K562 (cell line): ENCODE measurements at regions not wholly inside any gene's neighbourhood (a gene's known extent, or its start where the extent isn't known, plus 50 kb on each side); places are given as distances from the start of the nearest gene placed in this dataset.
A peak's percentile ranks its signal among the peaks of the same experiment; 100 is the strongest.

Experiments used
- ATAC-seq: fragments of 200-7000 bp; cut with Tn5 transposase; 3 replicates; pipeline ENCODE4 v1.9.1; 2020; ENCODE audit warnings: moderate library complexity
- BruUV-seq: library from RNA; stranded (reverse); fragments of 400-500 nt; replicated peaks from 2 replicates; lab custom pipeline; 2021; lab: Mats Ljungman, UMichigan
- CTCF ChIA-PET: fragments of 300-600 bp; formaldehyde crosslinking; extraction: SDS; loops from one replicate; lab custom pipeline; 2021; ENCODE audit warnings: low intra/inter-chr PET ratio; lab: Yijun Ruan, JAX
- POLR2A ChIA-PET: fragments of 300-600, 350-650 bp; sonication (Branson Sonifier 250); formaldehyde crosslinking; extraction: SDS; loops from one replicate; lab custom pipeline; 2021; ENCODE audit warnings: antibody characterized with exemption, inconsistent platforms; lab: Yijun Ruan, JAX
- DNase-seq, 4 experiments: peaks; one replicate each; pipeline versions ENCODE4 v3.0.0 to v3.0.0-alpha.2; 2011 to 2018; ENCODE audit warnings: low spot score in 3 of 4, mixed read lengths in 3 of 4; ENCODE audit errors: extremely low read depth in 1 of 4
- FAIRE-seq: peaks from 2 replicates; lab custom pipeline; 2011; peaks lifted over from hg19 to GRCh38; lab: Jason Lieb, UNC
- H2AFZ ChIP-seq: 2 replicates; pipeline ENCODE4 v1.6.0; 2011; ENCODE audit warnings: low read depth, low read length, control low read depth, inconsistent platforms
- H3K27ac ChIP-seq: fragments of 200-600 bp; 3 replicates; pipeline ENCODE4 v1.8.0; 2011; ENCODE audit warnings: low read depth, mild to moderate bottlenecking, control low read depth, inconsistent platforms, low read length, moderate library complexity, mixed read lengths; ENCODE audit errors: extremely low read depth
- H3K27me3 ChIP-seq, 2 experiments: fragments of 300-600 bp in 1 of 2; 2 replicates in 1 of 2; 3 replicates in 1 of 2; pipeline versions ENCODE4 v1.6.0 to v1.8.0; 2011; ENCODE audit warnings: inconsistent platforms in 2 of 2, low read length in 2 of 2, mild to moderate bottlenecking in 1 of 2, mixed read lengths in 1 of 2, moderate library complexity in 1 of 2; ENCODE audit not compliant: control insufficient read depth in 2 of 2, insufficient read depth in 2 of 2
- H3K36me3 ChIP-seq: fragments of 300-600 bp; 3 replicates; pipeline ENCODE4 v1.8.0; 2011; ENCODE audit warnings: mild to moderate bottlenecking, low read length, inconsistent platforms; ENCODE audit not compliant: control insufficient read depth, insufficient read depth
- H3K4me1 ChIP-seq, 2 experiments: fragments of 200-600 bp in 1 of 2; replicated peaks in 1 of 2; 2 replicates in 1 of 2; 3 replicates in 1 of 2; pipeline versions ENCODE4 v1.5.1 to v1.8.0; 2011; ENCODE audit warnings: inconsistent platforms in 2 of 2, low read length in 2 of 2, mild to moderate bottlenecking in 1 of 2, mixed read lengths in 1 of 2, moderate library complexity in 1 of 2; ENCODE audit not compliant: control insufficient read depth in 2 of 2, insufficient read depth in 2 of 2
- H3K4me2 ChIP-seq: 2 replicates; pipeline ENCODE4 v1.6.1; 2011; ENCODE audit warnings: low read length, control low read depth, inconsistent platforms, mixed read lengths; ENCODE audit not compliant: insufficient read depth
- H3K4me3 ChIP-seq: fragments of 200-600 bp; sonication (generic), shearing (Covaris generic); 2 replicates; pipeline ENCODE4 v1.5.1; 2016; ENCODE audit warnings: control low read depth, inconsistent platforms
- H3K79me2 ChIP-seq: fragments of 200-600 bp; 3 replicates; pipeline ENCODE4 v1.8.0; 2011; ENCODE audit warnings: low read length, inconsistent platforms; ENCODE audit not compliant: control insufficient read depth, insufficient read depth
- H3K9ac ChIP-seq, 2 experiments: 2 replicates each; pipeline versions ENCODE4 v1.6.0 to v1.6.1; 2011; ENCODE audit warnings: low read depth in 2 of 2, low read length in 2 of 2, control low read depth in 1 of 2, inconsistent platforms in 1 of 2, mild to moderate bottlenecking in 1 of 2, mixed read lengths in 1 of 2; ENCODE audit not compliant: insufficient read depth in 1 of 2
- H3K9me1 ChIP-seq: one replicate; pipeline ENCODE4 v1.6.0; 2011; ENCODE audit warnings: inconsistent platforms, mild to moderate bottlenecking, low read length, moderate library complexity; ENCODE audit not compliant: control insufficient read depth, insufficient read depth
- H3K9me3 ChIP-seq: replicated peaks from 2 replicates; pipeline ENCODE4 v1.5.1; 2011; ENCODE audit warnings: low read depth, low read length, inconsistent platforms; ENCODE audit not compliant: control insufficient read depth, insufficient read depth
- H4K20me1 ChIP-seq: replicated peaks from 2 replicates; pipeline ENCODE4 v1.6.1; 2011; ENCODE audit warnings: low read length, inconsistent platforms, mixed read lengths; ENCODE audit not compliant: control insufficient read depth, insufficient read depth
- ETS2 ChIP-seq: IDR thresholded peaks from 2 replicates; pipeline ENCODE4 v1.6.1; 2016; ENCODE audit warnings: borderline replicate concordance, missing genetic modification characterization, mild to moderate bottlenecking, moderate library complexity, missing compliant biosample characterization; ENCODE audit not compliant: poor library complexity, severe bottlenecking
- PHF8 ChIP-seq: fragments of 200-600 bp; sonication (generic); IDR thresholded peaks from 2 replicates; pipeline ENCODE4 v1.6.1; 2012; ENCODE audit warnings: mixed run types, mild to moderate bottlenecking, inconsistent platforms, low read length, moderate library complexity, borderline replicate concordance
- SIX5 ChIP-seq, 2 experiments: IDR thresholded peaks; 2 replicates each; pipeline ENCODE4 v1.6.1; 2011; ENCODE audit warnings: low read length in 2 of 2, borderline replicate concordance in 1 of 2, low read depth in 1 of 2, mild to moderate bottlenecking in 1 of 2, moderate library complexity in 1 of 2; ENCODE audit not compliant: insufficient read depth in 1 of 2
- SMAD1 ChIP-seq: fragments of 150-350 bp; IDR thresholded peaks from 2 replicates; pipeline ENCODE4 v1.6.1; 2014; ENCODE audit warnings: low read length, low read depth; ENCODE audit not compliant: partially characterized antibody
- ZBTB11 ChIP-seq, 3 experiments: fragments of 200-800 bp in 1 of 3; fragments of 250-450 bp in 1 of 3; fragments of 450-650 bp in 1 of 3; sonication (Bioruptor Pico) in 1 of 3; sonication (Bioruptor generic) in 1 of 3; formaldehyde crosslinking in 1 of 3; IDR thresholded peaks; 2 replicates each; pipeline versions ENCODE4 v1.6.1 to v1.8.0; 2016 to 2022; ENCODE audit warnings: mild to moderate bottlenecking in 2 of 3, missing genetic modification characterization in 2 of 3, missing compliant biosample characterization in 1 of 3, moderate library complexity in 1 of 3
- ZFP1 ChIP-seq: fragments of 450-650 bp; formaldehyde crosslinking; IDR thresholded peaks from 2 replicates; pipeline ENCODE4 v1.4.0; 2020; ENCODE audit warnings: mild to moderate bottlenecking, mixed read lengths
- WGBS: fragments of 100-300 bp; shearing (Covaris generic); methylation state at CpG from one replicate; pipeline ENCODE4 v1.1.6; 2016; ENCODE audit warnings: low coverage, mixed read lengths; ENCODE audit not compliant: insufficient coverage; ENCODE audit errors: missing lambda C conversion rate; 5-methylcytosine and 5-hydroxymethylcytosine counted together
- in situ Hi-C: fragments of 300-500 bp; cut with MboI; formaldehyde crosslinking; loops from 4 replicates; pipeline ENCODE4 v1.15.0; 2018; ENCODE audit warnings: inconsistent platforms, mixed read lengths
- intact Hi-C: fragments of 100-400 bp; cut with micrococcal nuclease; formaldehyde crosslinking; loops from 2 replicates; pipeline ENCODE4 v1.14.2; 2022
- TF ChIP-seq, protein P1 (sequence below): fragments of 450-650 bp; IDR thresholded peaks from 2 replicates; pipeline ENCODE4 v1.6.1; 2018; ENCODE audit not compliant: partially characterized antibody

DNA sequence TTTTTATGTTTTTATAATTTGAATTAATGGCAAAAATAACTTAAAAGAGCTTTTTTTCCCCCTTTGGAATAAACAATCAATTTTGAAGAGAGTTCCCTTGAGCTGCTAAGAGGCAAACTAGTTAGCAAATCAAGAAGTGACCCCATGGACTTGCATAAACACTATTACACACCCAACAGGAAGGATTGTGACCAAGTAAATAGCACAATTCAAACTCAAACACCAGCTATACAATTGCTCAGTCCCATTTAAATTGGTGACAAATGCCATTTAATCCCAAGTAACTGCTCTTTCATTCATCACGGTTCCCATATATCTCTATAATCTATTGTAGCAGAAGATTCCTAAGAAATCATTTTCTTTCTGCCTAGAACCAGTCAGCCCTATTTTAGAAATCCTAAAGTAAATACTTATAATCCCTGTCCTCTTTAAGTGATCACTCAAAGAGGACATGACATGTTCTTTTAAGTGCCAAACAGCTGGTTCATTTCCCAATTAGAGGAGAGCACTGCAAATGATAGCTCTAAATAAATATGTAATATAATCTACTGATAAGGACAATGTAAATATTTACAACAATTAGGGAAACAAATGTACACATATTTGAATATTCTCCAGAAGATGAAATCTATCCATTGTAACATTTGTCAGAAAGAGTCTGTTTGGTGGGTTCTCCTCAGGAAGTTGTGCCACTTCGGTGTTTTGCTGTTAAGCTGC lies 137.8 kb upstream of the ADAMTS9 start (continued):
- TF ChIP-seq, protein P1, sequence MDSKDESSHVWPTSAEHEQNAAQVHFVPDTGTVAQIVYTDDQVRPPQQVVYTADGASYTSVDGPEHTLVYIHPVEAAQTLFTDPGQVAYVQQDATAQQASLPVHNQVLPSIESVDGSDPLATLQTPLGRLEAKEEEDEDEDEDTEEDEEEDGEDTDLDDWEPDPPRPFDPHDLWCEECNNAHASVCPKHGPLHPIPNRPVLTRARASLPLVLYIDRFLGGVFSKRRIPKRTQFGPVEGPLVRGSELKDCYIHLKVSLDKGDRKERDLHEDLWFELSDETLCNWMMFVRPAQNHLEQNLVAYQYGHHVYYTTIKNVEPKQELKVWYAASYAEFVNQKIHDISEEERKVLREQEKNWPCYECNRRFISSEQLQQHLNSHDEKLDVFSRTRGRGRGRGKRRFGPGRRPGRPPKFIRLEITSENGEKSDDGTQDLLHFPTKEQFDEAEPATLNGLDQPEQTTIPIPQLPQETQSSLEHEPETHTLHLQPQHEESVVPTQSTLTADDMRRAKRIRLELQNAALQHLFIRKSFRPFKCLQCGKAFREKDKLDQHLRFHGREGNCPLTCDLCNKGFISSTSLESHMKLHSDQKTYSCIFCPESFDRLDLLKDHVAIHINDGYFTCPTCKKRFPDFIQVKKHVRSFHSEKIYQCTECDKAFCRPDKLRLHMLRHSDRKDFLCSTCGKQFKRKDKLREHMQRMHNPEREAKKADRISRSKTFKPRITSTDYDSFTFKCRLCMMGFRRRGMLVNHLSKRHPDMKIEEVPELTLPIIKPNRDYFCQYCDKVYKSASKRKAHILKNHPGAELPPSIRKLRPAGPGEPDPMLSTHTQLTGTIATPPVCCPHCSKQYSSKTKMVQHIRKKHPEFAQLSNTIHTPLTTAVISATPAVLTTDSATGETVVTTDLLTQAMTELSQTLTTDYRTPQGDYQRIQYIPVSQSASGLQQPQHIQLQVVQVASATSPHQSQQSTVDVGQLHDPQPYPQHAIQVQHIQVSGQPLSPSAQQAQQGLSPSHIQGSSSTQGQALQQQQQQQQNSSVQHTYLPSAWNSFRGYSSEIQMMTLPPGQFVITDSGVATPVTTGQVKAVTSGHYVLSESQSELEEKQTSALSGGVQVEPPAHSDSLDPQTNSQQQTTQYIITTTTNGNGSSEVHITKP = no peak
- TF ChIP-seq PHF8 (no peak), SMAD1 (no peak), SIX5 (IDR thresholded peaks at IDR 0.05; ENCODE audit: borderline replicate concordance in 1 of 2, insufficient read depth in 1 of 2, low read depth in 1 of 2, low read length in 2 of 2) (no peak), ZFP1 (CRISPR knock-in tag) (no peak)

- ChIA-PET CTCF (no interaction called here), POLR2A (no interaction called here)
- Histone ChIP-seq H3K9me1 (no peaks in the 10 kb centered on the region), H3K9me3 (no peaks in the 10 kb centered on the region), H3K4me3 (no peak overlapping the region), H3K4me1 (no peaks in the 10 kb centered on the region), H3K9ac (no peak overlapping the region), H3K27ac (no peak overlapping the region), H3K36me3 (no peaks in the 10 kb centered on the region), H3K79me2 (no peaks in the 10 kb centered on the region), H4K20me1 (no peaks in the 10 kb centered on the region), H2AFZ (no peak overlapping the region), H3K27me3 (no peaks in the 10 kb centered on the region), H3K4me2 (no peak overlapping the region)
- no peak for TF ChIP-seq ETS2 (tag)
- 0 out of 6 replicates have a peak, but pooled peaks of 1 of the 3 experiments have one; percentile 54 for TF ChIP-seq ZBTB11 (CRISPR knock-in tag; IDR thresholded peaks at IDR 0.05)
- WGBS = 28% methylated on average over 4 of the region's 4 CpGs
- in situ Hi-C loops (no loop called here), intact Hi-C loops (no loop called here)
- BruUV-seq = no TSS peak
- DNase-seq (no peak), FAIRE-seq (no peak), ATAC-seq (no peak)
Observed at GRCh38 chr3:64824394-64824909, 136.7 kb upstream of the ADAMTS9 start.
